Left lung (tissue), 4 donors: ENCODE measurements at regions not wholly inside any gene's neighbourhood (a gene's known extent, or its start where the extent isn't known, plus 50 kb on each side); places are given as distances from the start of the nearest gene placed in this dataset.

ENCODE experiments used
- ATAC-seq: fragments of 200-7000 bp; cut with Tn5 transposase; one replicate; pipeline ENCODE4 v1.9.1; 2020; ENCODE audit warnings: moderate library complexity
- DNase-seq, 4 donors: peaks; one replicate each; pipeline ENCODE4 v3.0.0-alpha.2; 2013 to 2020
- H3K27ac ChIP-seq, 2 donors: fragments of 200-600 bp; sonication (generic) in 1 of 2; one replicate each; pipeline versions ENCODE4 v1.5.0 to v1.8.0; 2020 to 2021
- H3K27me3 ChIP-seq, 2 donors: fragments of 200-600 bp; sonication (generic) in 1 of 2; one replicate each; pipeline versions ENCODE4 v1.5.0 to v1.8.0; 2020 to 2021
- H3K36me3 ChIP-seq, 2 donors: fragments of 200-600 bp; sonication (generic) in 1 of 2; one replicate each; pipeline versions ENCODE4 v1.5.0 to v1.8.0; 2020 to 2021
- H3K4me1 ChIP-seq, 2 donors: fragments of 200-600 bp; one replicate each; pipeline ENCODE4 v1.8.0; 2021
- H3K4me3 ChIP-seq, 2 donors: fragments of 200-600 bp; sonication (generic) in 1 of 2; one replicate each; pipeline versions ENCODE4 v1.5.0 to v1.8.0; 2020 to 2021; ENCODE audit warnings: mild to moderate bottlenecking in 1 of 2
- H3K9me3 ChIP-seq, 2 donors: fragments of 200-600 bp; sonication (generic) in 1 of 2; one replicate each; pipeline versions ENCODE4 v1.5.0 to v1.8.0; 2020 to 2021
- CTCF ChIP-seq, 2 donors: fragments of 200-600 bp; sonication (generic) in 1 of 2; IDR thresholded peaks; one replicate each; pipeline versions ENCODE4 v1.5.0 to v1.8.0; 2021; ENCODE audit warnings: antibody characterized with exemption in 2 of 2
- intact Hi-C, 2 donors: fragments of 100-400 bp; cut with DNase I; formaldehyde crosslinking; loops; one replicate each; pipeline versions ENCODE4 v1.11.2 to v1.14.2; 2022
- donor health status: DM: no; HTN: yes; CAD: no.
- donor health status: DM: no; HTN: no; CAD: no.

GRCh38 chr13:73580513-73581267 lies 521.9 kb downstream of the KLF5 start:
- Histone ChIP-seq H3K4me3 (no peak overlapping the region), H3K27ac (peak overlapping the region; percentile 4 to 9), H3K27me3 (no peaks in the 10 kb centered on the region), H3K9me3 (peaks cover 0 to under 1% of the 10 kb centered on the region in 2 donors), H3K4me1 (no peaks in the 10 kb centered on the region), H3K36me3 (no peaks in the 10 kb centered on the region)
- TF ChIP-seq CTCF (IDR thresholded peaks at IDR 0.05): no peak
- peak; percentile 88 for ATAC-seq
- intact Hi-C loops: no loop called here
- peak in 2 of 4 donors; percentile 19 to 32 for DNase-seq

GRCh38 chr13:73579574-73580274 lies 520.9 kb downstream of the KLF5 start:
- ATAC-seq (no peak), DNase-seq (no peak)
- no peaks in the 10 kb centered on the region for H3K27me3 ChIP-seq
- TF ChIP-seq CTCF (IDR thresholded peaks at IDR 0.05): no peak
- H3K9me3 ChIP-seq: no peaks in the 10 kb centered on the region
- H3K36me3 ChIP-seq: no peaks in the 10 kb centered on the region
- no peak overlapping the region for H3K27ac ChIP-seq
- intact Hi-C loops: no loop called here
- no peaks in the 10 kb centered on the region for H3K4me1 ChIP-seq
- no peak overlapping the region for H3K4me3 ChIP-seq

- DNase-seq (no peak), ATAC-seq (no peak)
- Histone ChIP-seq H3K27me3 (no peaks in the 10 kb centered on the region), H3K36me3 (no peaks in the 10 kb centered on the region), H3K9me3 (no peaks in the 10 kb centered on the region), H3K27ac (no peak overlapping the region), H3K4me1 (no peaks in the 10 kb centered on the region), H3K4me3 (no peak overlapping the region)
- no peak for TF ChIP-seq CTCF (IDR thresholded peaks at IDR 0.05)
- intact Hi-C loops: no loop called here
Measured at GRCh38 chr13:73578251-73578875, 519.6 kb downstream of the KLF5 start.

- H3K36me3 ChIP-seq: no peaks in the 10 kb centered on the region
- H3K9me3 ChIP-seq: no peaks in the 10 kb centered on the region
- no peak for TF ChIP-seq CTCF (IDR thresholded peaks at IDR 0.05)
- DNase-seq: no peak
- no peak for ATAC-seq
- no peaks in the 10 kb centered on the region for H3K4me1 ChIP-seq
- H3K4me3 ChIP-seq: no peak overlapping the region
- H3K27ac ChIP-seq: no peak overlapping the region
- H3K27me3 ChIP-seq: no peaks in the 10 kb centered on the region
- intact Hi-C loops: no loop called here
Measured at GRCh38 chr13:73576291-73576690, 517.5 kb downstream of the KLF5 start.

- no peaks in the 10 kb centered on the region for H3K27me3 ChIP-seq
- no peaks in the 10 kb centered on the region for H3K4me1 ChIP-seq
- no peak overlapping the region for H3K27ac ChIP-seq
- no peaks in the 10 kb centered on the region for H3K36me3 ChIP-seq
- intact Hi-C loops: no loop called here
- H3K9me3 ChIP-seq: no peaks in the 10 kb centered on the region
- no peak for DNase-seq
- TF ChIP-seq CTCF (IDR thresholded peaks at IDR 0.05): no peak
- peak; percentile 34 for ATAC-seq
- no peak overlapping the region for H3K4me3 ChIP-seq
Measured at GRCh38 chr13:73572824-73573223, 514.0 kb downstream of the KLF5 start.
